GM21825 (cell line): ENCODE measurements at regions not wholly inside any gene's neighbourhood (a gene's known extent, or its start where the extent isn't known, plus 50 kb on each side); places are given as distances from the start of the nearest gene placed in this dataset.
"Not testable (repeated sequence)": the region's sequence is repeated elsewhere in the genome, so short reads cannot be mapped to it uniquely, and the experiment has no call there.

Experiments
- ATAC-seq: cut with Tn5 transposase; IDR thresholded peaks from one replicate; pipeline ENCODE4 v1.9.1; 2021; ENCODE audit warnings: mild to moderate bottlenecking, moderate library complexity; ENCODE audit not compliant: unreplicated experiment

GRCh38 chr6:86284809-86285480 is 642.3 kb upstream of the SYNCRIP start:
- ATAC-seq = not testable (repeated sequence)

- ATAC-seq = not testable (repeated sequence)
Observed at GRCh38 chr6:86283596-86283995, 640.9 kb upstream of the SYNCRIP start.

DNA sequence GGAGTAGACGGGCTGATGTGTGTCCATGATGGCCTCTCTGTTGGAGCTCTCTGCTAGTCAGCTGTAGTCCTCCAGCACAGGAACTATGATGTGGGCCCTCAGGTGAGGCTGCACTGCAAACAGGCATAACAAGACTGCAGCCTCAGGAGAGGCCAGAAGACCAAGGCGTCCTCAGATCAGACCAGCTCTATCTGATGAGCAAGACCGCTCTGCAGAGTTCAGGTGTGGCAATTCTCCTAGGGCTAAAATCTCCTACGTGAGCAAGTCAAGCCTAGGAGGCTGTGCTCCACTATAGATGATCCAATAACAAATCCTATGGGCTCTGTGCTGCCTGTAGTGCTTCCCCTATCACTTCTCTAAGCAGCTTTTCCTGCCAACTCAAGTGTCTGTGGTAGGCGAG is 633.4 kb upstream of the SYNCRIP start:
- ATAC-seq = no peak

GRCh38 chr6:86273936-86274335 is 631.2 kb upstream of the SYNCRIP start:
- ATAC-seq = no peak

GRCh38 chr6:86256615-86257187 is 614.0 kb upstream of the SYNCRIP start:
- no peak for ATAC-seq

DNA sequence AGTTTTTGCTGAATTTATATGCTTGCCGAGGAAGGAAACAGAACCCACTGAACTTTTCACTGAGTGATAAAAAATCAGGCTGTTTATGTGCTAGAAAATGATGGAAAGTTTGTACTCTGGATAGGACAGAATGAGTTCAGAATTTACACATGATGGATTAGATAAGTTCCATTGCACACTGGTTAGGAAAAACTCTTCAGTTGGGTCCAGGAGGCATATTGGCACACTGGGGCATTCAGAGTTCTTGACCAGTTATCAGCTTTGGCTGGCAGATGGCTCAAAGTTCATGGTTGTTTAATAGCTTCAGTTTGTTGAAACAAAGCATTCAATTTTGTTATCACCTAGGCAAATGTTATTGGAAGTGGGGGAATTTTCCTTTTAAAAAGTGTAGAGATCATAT is 613.3 kb upstream of the SYNCRIP start:
- no peak for ATAC-seq

DNA sequence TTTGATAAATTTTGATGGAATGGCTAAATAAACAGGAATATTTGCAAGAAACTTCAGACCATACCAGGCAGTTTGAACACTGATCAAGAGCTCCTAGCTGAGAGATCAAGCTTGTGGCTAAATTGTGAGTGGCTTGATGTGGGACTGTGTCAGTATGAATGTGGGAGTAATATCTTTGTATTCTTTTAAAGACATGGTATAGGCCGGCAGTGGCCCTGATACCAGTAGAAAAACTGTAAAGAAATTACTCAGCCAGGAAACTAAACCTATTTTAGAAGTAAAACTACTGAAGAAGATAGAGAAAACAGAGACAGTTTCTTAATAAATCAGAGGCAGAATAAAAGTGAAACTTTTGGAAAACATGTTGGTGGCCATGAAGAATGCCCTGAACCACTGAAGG is 608.4 kb upstream of the SYNCRIP start:
- no peak for ATAC-seq

DNA sequence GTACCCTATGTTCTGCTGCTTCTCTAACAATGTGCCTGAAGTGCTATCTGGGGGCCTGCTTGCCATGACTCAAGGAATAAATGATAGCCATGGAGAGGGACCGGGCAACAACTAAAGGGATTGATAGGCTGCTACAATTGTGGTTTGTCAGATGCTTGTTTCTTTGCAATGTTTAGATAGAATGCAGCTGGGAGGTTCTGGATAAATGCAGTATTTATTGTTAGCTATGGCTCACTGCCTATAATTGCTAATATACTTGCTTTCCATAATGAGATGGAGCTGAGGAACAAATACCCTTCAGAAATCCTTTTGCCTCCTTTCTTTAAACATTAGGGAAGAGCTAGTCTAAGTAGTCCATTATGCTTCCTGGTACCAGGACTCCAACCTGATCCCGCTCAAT is 575.2 kb upstream of the SYNCRIP start:
- no peak for ATAC-seq

DNA sequence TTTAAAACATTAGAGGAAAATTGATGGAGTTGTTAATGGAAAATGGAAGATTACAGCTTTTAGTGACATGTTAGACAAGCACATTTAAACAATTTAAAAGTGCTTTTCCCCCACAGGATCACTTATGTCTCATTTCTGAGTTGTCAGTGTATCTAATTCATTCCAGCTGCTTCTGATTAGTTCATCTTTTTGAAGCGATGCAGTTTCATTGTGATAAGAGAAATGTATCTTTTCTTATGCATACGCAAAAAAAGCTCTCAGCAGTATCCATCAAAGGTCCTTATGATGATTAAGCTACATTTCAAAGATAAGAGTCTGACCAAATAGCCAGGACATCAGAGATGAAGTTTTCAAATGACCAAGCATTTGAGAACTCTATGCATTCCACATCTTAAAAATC is 572.6 kb upstream of the SYNCRIP start:
- ATAC-seq = no peak

- no peak for ATAC-seq
Observed at GRCh38 chr6:86205980-86206379, 563.3 kb upstream of the SYNCRIP start.

GRCh38 chr6:86203044-86203443 is 560.4 kb upstream of the SYNCRIP start:
- no peak for ATAC-seq

DNA sequence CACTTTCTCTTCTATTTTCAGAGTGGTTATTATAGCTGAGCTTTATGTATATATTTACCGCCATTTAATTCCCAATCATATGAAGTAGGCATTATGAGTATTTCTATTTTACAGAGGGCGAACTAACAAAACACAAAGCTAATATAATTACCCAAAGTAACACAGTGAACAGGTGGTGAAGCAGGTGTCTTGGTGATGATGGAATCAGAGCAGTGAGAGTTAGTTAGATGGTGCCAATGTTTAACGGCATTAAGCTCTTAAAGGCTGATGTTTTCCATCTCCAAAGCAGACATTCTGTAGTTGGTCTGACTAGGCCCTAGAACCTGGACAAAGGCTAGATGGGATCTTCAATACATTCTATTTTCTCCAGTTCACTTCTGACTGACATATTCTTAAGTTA is 551.1 kb upstream of the SYNCRIP start:
- ATAC-seq = no peak

GRCh38 chr6:86192123-86192522 is 549.4 kb upstream of the SYNCRIP start:
- peak; percentile 91 for ATAC-seq

- ATAC-seq = not testable (repeated sequence)
Observed at GRCh38 chr6:86175149-86175548, 532.5 kb upstream of the SYNCRIP start.

DNA sequence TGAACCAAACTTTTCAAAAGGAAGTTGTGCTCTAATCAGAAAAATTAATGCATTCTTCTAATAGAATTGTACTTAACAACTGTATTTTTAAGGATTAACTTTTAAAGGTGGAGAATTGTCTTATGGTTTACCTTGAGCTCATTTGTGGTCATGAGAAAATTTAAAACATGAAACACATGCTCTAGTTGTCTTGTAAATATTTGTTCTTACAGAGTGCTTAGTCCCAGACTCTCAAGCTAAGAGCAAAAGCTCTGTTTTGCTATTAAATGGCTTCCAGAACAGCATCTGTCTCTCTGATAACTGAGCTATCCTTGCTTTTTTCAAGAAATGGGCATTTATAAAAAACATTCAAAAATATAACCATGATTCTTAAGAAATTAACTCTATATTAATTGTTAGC is 512.2 kb upstream of the SYNCRIP start:
- ATAC-seq = no peak

DNA sequence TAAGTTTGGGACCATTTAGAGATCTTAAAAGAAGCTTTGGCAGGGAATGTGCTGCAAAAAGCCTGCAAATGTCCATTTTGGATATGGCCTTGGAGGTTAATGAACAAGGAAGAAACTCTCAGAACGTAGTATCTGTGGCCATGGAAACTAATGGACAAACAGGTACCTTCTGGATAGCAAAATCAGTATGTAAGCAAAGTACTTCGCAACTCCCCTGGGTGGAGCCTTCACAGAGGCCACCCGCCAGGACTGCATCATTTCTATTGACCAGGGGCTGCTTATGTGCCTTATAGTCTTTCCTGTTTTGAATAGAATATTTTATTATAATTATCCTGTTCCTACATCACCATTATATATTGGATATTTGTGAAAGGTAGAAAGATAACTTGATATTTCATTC is 510.8 kb upstream of the SYNCRIP start:
- ATAC-seq = no peak

DNA sequence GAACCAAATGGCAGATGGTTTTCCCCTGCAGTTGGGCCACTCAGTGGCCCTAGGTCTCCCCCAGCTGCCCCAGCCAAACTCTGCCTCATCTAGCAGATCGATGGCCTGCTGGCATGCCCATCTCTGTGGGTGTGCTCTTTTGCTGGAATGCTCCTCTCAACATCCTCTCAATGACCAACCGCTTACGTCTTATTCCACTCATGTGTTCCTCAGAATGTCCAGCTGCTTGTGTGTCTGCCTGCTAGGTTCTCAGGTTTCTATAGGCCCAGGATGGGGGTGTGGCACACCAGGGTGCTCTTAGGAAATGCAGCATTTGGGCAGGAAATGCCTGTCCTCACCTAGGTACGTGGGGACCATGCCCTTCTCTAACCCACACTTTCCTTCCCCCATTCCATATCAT is 509.9 kb upstream of the SYNCRIP start:
- no peak for ATAC-seq

DNA sequence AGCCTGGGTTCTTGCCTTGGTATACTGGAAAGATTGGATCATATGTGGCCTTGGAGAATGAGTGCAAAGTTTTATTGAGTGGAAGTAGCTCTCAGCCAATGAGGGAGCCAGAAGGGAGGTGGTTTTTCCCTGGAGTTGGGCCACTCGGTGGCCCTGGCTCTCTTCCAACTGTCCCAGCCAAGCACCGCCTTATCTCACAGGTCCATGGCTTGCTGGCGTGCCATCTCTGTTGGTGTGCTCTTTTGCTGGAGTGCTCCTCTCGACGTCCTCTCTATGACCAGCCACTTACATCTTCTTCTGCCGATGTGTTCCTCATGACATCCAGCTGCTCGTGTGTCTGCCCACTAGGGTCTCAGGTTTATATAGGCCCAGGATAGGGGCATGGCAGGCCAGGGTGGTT is 505.9 kb upstream of the SYNCRIP start:
- no peak for ATAC-seq

DNA sequence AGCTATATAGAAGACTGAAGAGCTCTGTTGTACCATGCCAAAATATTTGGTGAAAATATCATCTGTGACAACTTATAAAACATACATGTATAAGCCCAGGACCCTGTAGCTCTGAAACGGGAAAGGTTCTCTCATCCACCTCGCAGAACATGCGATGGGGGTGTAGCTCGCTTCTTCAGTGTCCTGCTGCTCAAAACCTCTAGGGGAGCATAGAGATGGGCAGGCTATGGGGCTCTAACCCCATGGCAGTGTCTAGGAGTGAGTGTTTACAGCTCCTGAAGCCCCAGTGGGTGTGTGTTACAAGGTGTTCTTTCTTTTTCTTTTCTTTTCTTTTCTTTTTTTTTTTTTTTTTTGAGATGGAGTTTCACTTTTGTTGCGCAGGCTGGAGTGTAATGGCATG is 505.2 kb upstream of the SYNCRIP start:
- ATAC-seq = no peak

- ATAC-seq = no peak
Observed at GRCh38 chr6:86147311-86147710, 504.6 kb upstream of the SYNCRIP start.

DNA sequence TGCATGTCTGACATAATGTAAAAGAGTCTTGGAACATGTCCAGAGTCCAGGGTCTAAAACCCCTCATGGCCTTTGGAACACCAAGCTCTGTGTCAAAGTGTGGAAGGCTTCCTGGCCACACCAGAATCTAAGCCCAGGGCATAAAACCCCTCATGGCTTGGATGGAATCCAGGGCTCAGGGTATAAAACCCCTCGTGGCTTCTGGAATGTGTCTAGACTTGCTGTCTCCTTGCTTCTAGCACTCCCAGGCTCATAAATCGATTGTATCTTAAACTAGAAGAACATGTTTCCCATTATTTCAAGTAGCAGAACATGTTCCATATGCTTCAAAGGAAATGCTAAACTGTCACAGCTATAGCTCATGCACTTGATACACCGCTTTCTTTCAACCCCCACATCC is 504.1 kb upstream of the SYNCRIP start:
- not testable (repeated sequence) for ATAC-seq

GRCh38 chr6:86142326-86142725 is 499.6 kb upstream of the SYNCRIP start:
- ATAC-seq = no peak
